22Rv1 (cell line): ENCODE measurements at regions not wholly inside any gene's neighbourhood (a gene's known extent, or its start where the extent isn't known, plus 50 kb on each side); places are given as distances from the start of the nearest gene placed in this dataset.
A peak's percentile ranks its signal among the peaks of the same experiment; 100 is the strongest.

ENCODE experiments used
- H3K27ac ChIP-seq: fragments of 450-650 bp; 2 replicates; pipeline ENCODE4 v1.5.1; 2017
- CTCF ChIP-seq: fragments of 450-650 bp; IDR thresholded peaks from 2 replicates; pipeline ENCODE4 v1.5.1; 2017; ENCODE audit warnings: mild to moderate bottlenecking
- ZFX ChIP-seq: fragments of 450-650 bp; IDR thresholded peaks from 2 replicates; pipeline ENCODE4 v1.6.1; 2017; ENCODE audit warnings: antibody characterized with exemption, borderline replicate concordance

DNA sequence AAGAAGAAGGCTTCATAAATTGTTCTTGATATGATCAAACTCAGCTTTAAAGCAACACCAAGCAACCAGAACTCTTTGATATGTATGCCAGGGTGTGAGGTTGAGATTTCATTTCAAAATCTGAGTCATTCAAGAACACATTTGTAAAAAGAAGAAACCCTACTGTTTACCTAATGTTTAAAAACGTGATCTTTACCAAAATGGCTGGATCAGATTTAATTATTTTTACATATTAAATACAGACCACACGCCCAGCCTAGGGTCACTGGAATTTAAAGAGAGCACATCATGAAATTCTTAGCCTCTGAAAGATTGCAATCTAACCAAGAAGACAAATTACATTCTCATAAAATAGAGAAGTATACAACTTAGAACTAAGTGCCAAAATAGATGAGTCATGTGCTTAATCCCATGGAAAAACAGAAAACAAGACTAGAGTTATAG lies 206.8 kb upstream of the SMLR1 start:
- TF ChIP-seq CTCF (no peak), ZFX (no peak)
- H3K27ac ChIP-seq, result no peak overlapping the region

- TF ChIP-seq ZFX (no peak), CTCF (no peak)
- no peak overlapping the region for H3K27ac ChIP-seq
These were observed 205.1 kb upstream of the SMLR1 start for GRCh38 chr6:130622142-130622541.

GRCh38 chr6:130624046-130624445 lies 203.2 kb upstream of the SMLR1 start:
- no peak for TF ChIP-seq CTCF
- no peak for TF ChIP-seq ZFX
- no peak overlapping the region for H3K27ac ChIP-seq

- H3K27ac ChIP-seq, result no peak overlapping the region
- no peak for TF ChIP-seq ZFX
- no peak for TF ChIP-seq CTCF
These were observed 201.2 kb upstream of the SMLR1 start for GRCh38 chr6:130625825-130626527.

DNA sequence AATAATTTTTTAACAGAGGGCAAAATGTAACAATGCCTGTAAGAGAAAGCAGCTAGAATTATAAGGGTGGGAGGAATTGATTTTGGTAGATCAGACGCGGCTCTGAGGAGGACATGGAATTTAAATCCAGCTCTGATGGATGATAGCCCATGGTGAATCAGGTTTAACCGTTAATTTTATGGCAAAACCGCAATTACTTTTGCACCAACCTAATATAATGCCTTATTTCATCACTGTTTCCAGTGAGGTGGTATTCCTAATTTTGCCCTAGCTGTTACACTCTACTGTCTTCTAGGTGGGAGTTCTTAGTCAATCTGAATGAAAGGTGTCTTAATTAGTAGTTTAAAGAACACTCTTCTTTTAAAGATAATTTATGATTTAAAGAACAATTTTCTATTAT lies 198.3 kb upstream of the SMLR1 start:
- TF ChIP-seq CTCF (no peak), ZFX (no peak)

GRCh38 chr6:130629640-130630039 lies 197.6 kb upstream of the SMLR1 start:
- no peak for TF ChIP-seq CTCF
- peak overlapping the region; percentile 52 for H3K27ac ChIP-seq

More for the DNA sequence above, 198.3 kb upstream of the SMLR1 start:
- H3K27ac ChIP-seq, result no peak overlapping the region; the same call in 1 of the 2 replicates

GRCh38 chr6:130632277-130632676 lies 194.9 kb upstream of the SMLR1 start:
- TF ChIP-seq ZFX (no peak), CTCF (no peak)
- no peak overlapping the region for H3K27ac ChIP-seq
